DOHH2 (cell line): ENCODE measurements at regions not wholly inside any gene's neighbourhood (a gene's known extent, or its start where the extent isn't known, plus 50 kb on each side); places are given as distances from the start of the nearest gene placed in this dataset.

Source experiments
- H3F3A ChIP-seq: fragments of 200-600 bp; sonication (generic), shearing (Covaris generic); 2 replicates; pipeline ENCODE4 v1.6.0; 2016; ENCODE audit warnings: antibody characterized with exemption, mild to moderate bottlenecking; ENCODE audit not compliant: control insufficient read depth, insufficient read depth
- H3K27ac ChIP-seq: fragments of 200-600 bp; sonication (generic); 2 replicates; pipeline ENCODE4 v1.5.1; 2014; ENCODE audit warnings: low read depth, mild to moderate bottlenecking, low read length, moderate library complexity
- H3K27me3 ChIP-seq: fragments of 200-600 bp; sonication (generic); 2 replicates; pipeline ENCODE4 v1.6.1; 2014; ENCODE audit warnings: mild to moderate bottlenecking, low read length, mixed read lengths; ENCODE audit not compliant: control insufficient read depth
- H3K36me3 ChIP-seq: fragments of 200-600 bp; sonication (generic); 2 replicates; pipeline ENCODE4 v1.6.1; 2014; ENCODE audit warnings: mild to moderate bottlenecking, low read length, moderate library complexity, mixed read lengths; ENCODE audit not compliant: control insufficient read depth
- H3K4me1 ChIP-seq: fragments of 200-600 bp; sonication (generic); 2 replicates; pipeline ENCODE4 v1.6.1; 2014; ENCODE audit warnings: mild to moderate bottlenecking, low read length, mixed read lengths; ENCODE audit not compliant: control insufficient read depth
- H3K4me2 ChIP-seq: fragments of 200-600 bp; sonication (generic); 2 replicates; pipeline ENCODE4 v1.6.0; 2014; ENCODE audit warnings: mild to moderate bottlenecking, low read length, moderate library complexity
- H3K4me3 ChIP-seq: fragments of 200-600 bp; sonication (generic); 2 replicates; pipeline ENCODE4 v1.5.1; 2014; ENCODE audit warnings: mild to moderate bottlenecking, low read length, mixed read lengths
- H3K79me2 ChIP-seq: fragments of 200-600 bp; sonication (generic); 2 replicates; pipeline ENCODE4 v1.6.1; 2014; ENCODE audit warnings: mild to moderate bottlenecking, low read length, mixed read lengths; ENCODE audit not compliant: control insufficient read depth
- H3K9me2 ChIP-seq: fragments of 200-600 bp; sonication (generic); replicated peaks from 2 replicates; pipeline ENCODE4 v1.6.1; 2014; ENCODE audit warnings: mild to moderate bottlenecking, low read length, mixed read lengths; ENCODE audit not compliant: control insufficient read depth
- H3K9me3 ChIP-seq: fragments of 200-600 bp; sonication (generic); 2 replicates; pipeline ENCODE4 v1.6.1; 2014; ENCODE audit warnings: antibody characterized with exemption, low read length, mixed read lengths; ENCODE audit not compliant: control insufficient read depth, insufficient read depth
- H4K20me1 ChIP-seq: fragments of 200-600 bp; sonication (generic); 2 replicates; pipeline ENCODE4 v1.6.0; 2014; ENCODE audit warnings: low read depth, mild to moderate bottlenecking, antibody characterized with exemption, low read length, moderate library complexity; ENCODE audit not compliant: control insufficient read depth, insufficient read depth
- EZH2phosphoT487 ChIP-seq: fragments of 200-600 bp; sonication (generic); IDR thresholded peaks from 2 replicates; pipeline ENCODE4 v1.6.1; 2017; ENCODE audit warnings: borderline replicate concordance, mild to moderate bottlenecking, antibody characterized with exemption, low read length, moderate library complexity, mixed read lengths
- TF ChIP-seq, protein P1 (sequence below): fragments of 200-600 bp; sonication (generic); IDR thresholded peaks from one replicate; pipeline ENCODE4 v1.5.1; 2014; ENCODE audit warnings: antibody characterized with exemption, mild to moderate bottlenecking, low read depth, low read length; ENCODE audit not compliant: poor library complexity, severe bottlenecking

DNA sequence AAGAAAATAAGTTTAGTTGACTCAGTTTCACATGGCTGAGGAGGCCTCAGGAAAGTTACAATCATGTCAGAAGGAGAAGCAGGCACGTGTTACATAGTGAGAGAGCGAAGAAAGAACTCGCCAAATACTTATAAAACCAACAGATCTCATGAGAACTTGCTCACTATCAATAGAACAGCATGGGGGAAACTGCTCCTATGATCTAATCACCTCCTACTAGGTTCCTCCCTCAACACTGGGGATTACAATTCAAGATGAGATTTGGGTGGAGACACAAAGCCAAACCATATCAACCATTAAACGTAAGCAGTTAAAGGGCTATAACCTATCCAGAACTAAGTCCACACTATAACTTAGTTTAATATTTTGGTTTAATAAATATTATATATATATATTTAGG lies 113.8 kb upstream of the ADGRL3 start:
- Histone ChIP-seq H3K36me3 (no peaks in the 10 kb centered on the region), H3F3A (no peaks in the 10 kb centered on the region), H3K9me2 (no peaks in the 10 kb centered on the region), H3K4me1 (no peaks in the 10 kb centered on the region), H3K27me3 (no peaks in the 10 kb centered on the region), H3K27ac (no peak overlapping the region), H3K4me2 (no peak overlapping the region), H3K79me2 (no peaks in the 10 kb centered on the region), H4K20me1 (no peaks in the 10 kb centered on the region), H3K9me3 (peaks cover 4% of the 10 kb centered on the region; the same call in 1 of the 2 replicates), H3K4me3 (no peak overlapping the region)
- TF ChIP-seq, protein P1, sequence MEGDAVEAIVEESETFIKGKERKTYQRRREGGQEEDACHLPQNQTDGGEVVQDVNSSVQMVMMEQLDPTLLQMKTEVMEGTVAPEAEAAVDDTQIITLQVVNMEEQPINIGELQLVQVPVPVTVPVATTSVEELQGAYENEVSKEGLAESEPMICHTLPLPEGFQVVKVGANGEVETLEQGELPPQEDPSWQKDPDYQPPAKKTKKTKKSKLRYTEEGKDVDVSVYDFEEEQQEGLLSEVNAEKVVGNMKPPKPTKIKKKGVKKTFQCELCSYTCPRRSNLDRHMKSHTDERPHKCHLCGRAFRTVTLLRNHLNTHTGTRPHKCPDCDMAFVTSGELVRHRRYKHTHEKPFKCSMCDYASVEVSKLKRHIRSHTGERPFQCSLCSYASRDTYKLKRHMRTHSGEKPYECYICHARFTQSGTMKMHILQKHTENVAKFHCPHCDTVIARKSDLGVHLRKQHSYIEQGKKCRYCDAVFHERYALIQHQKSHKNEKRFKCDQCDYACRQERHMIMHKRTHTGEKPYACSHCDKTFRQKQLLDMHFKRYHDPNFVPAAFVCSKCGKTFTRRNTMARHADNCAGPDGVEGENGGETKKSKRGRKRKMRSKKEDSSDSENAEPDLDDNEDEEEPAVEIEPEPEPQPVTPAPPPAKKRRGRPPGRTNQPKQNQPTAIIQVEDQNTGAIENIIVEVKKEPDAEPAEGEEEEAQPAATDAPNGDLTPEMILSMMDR = no peak
- TF ChIP-seq EZH2phosphoT487 = no peak

GRCh38 chr4:61086979-61087378 lies 113.1 kb upstream of the ADGRL3 start:
- Histone ChIP-seq H3K4me1 (no peaks in the 10 kb centered on the region), H3K9me3 (peaks cover 4% of the 10 kb centered on the region; the same call in 1 of the 2 replicates), H3K79me2 (no peaks in the 10 kb centered on the region), H3K9me2 (no peaks in the 10 kb centered on the region), H4K20me1 (no peaks in the 10 kb centered on the region), H3K27me3 (no peaks in the 10 kb centered on the region), H3K36me3 (no peaks in the 10 kb centered on the region), H3K27ac (no peak overlapping the region), H3K4me2 (no peak overlapping the region), H3K4me3 (no peak overlapping the region), H3F3A (no peaks in the 10 kb centered on the region)
- no peak for TF ChIP-seq EZH2phosphoT487
- TF ChIP-seq, protein P1 = no peak

DNA sequence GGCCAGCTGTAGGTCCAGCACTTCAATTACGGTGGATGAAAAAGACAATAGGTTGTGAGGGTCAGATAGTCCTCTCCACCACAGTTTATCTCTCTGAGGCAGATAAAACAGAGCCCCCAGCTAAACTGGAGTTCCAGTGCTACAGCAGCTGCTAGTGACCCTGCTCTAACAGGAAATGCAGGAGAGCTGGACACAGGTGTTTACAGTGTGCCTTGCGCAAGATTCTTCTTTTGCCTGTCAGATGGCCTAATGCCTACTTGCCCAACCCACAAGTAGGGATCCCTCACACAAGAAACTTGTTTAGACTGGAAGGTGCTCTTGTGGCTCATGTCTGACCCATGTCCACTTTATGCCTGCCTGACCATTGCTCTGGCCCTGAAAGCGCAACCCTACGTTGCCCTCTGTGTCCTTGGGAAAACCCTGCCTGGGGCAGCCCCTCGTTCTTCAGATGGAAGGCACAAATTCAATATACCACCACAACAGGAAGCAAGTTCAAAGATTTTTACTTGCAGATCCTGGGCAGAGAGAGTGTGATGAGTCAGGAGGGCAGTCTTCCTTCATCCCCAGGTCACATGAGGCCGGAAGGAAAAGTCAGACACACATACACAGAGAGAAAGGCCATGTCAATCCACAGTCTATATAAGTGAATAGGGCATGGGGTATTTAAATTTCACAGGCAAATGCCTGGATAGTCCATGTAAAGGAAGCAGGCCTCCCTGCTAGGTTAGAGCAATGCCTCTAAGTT lies 105.1 kb upstream of the ADGRL3 start:
- Histone ChIP-seq H3K4me1 (no peaks in the 10 kb centered on the region), H3K9me2 (no peaks in the 10 kb centered on the region), H3K36me3 (no peaks in the 10 kb centered on the region), H3K4me2 (no peak overlapping the region), H3K27me3 (no peaks in the 10 kb centered on the region), H3K9me3 (no peaks in the 10 kb centered on the region; the same call in 1 of the 2 replicates), H3K27ac (no peak overlapping the region), H3F3A (no peaks in the 10 kb centered on the region), H4K20me1 (no peaks in the 10 kb centered on the region), H3K4me3 (no peak overlapping the region), H3K79me2 (no peaks in the 10 kb centered on the region)
- TF ChIP-seq, protein P1 = no peak
- TF ChIP-seq EZH2phosphoT487 = no peak
